ENCODE measurements at regions not wholly inside any gene's neighbourhood (a gene's known extent, or its start where the extent isn't known, plus 50 kb on each side); places are given as distances from the start of the nearest gene placed in this dataset.

DNA sequence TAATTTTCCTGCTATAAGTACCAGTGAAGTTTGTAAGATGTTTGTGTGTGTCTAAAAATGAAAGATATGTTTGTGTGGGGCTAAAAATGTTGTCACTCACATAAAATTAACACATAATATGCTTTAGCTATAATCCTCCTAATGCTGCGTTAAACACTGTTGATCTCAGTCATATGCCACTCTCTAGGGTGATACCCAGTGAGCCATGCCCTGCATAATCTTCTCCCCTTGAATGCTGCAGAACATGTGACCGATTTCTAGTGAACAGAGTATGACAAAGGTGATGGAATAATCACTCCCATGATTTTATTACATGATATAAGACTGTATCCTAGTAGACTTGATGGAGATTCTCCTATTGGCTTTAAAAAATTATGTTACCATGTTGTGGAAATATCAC is 119.1 kb upstream of the EPHA5 start:
- ATAC-seq (replicated peaks in 1 of 4): no peak
- H3K36me3 Mint-ChIP-seq: no peaks in the 10 kb centered on the region
- Histone ChIP-seq H3K4me1 (ENCODE audit: control insufficient read depth in 1 of 2, extremely low read depth in 1 of 2, insufficient read depth in 2 of 2, low read length in 2 of 2) (no peaks in the 10 kb centered on the region), H3K4me3 (ENCODE audit: control insufficient read depth in 1 of 2, extremely low read depth in 1 of 2, low read length in 1 of 2) (no peak overlapping the region), H3K27ac (ENCODE audit: low read length) (no peak overlapping the region), H3K9me3 (no peaks in the 10 kb centered on the region), H3K27me3 (replicated peaks in 1 of 2; ENCODE audit: control insufficient read depth in 2 of 2, extremely low read depth in 1 of 2, insufficient read depth in 2 of 2, low read length in 1 of 2) (no peaks in the 10 kb centered on the region), H3K36me3 (ENCODE audit: control insufficient read depth in 2 of 2, extremely low read depth in 1 of 2, insufficient read depth in 1 of 2, low read length in 1 of 2) (no peaks in the 10 kb centered on the region)
- peaks cover 5 to 9% (median 6%) of the 10 kb centered on the region in 3 donors for H3K9me3 Mint-ChIP-seq
- ChIA-PET POLR2A (no interaction called here), CTCF (no interaction called here)
- no CpG with 5 or more reads among the region's 2 CpGs for WGBS (ENCODE audit: insufficient coverage)
- no peak overlapping the region for H3K4me3 Mint-ChIP-seq
- DNase-seq: no peak
- no peak overlapping the region for H3K27ac Mint-ChIP-seq
- H3K27me3 Mint-ChIP-seq: no peaks in the 10 kb centered on the region
- no peaks in the 10 kb centered on the region for H3K4me1 Mint-ChIP-seq

DNA sequence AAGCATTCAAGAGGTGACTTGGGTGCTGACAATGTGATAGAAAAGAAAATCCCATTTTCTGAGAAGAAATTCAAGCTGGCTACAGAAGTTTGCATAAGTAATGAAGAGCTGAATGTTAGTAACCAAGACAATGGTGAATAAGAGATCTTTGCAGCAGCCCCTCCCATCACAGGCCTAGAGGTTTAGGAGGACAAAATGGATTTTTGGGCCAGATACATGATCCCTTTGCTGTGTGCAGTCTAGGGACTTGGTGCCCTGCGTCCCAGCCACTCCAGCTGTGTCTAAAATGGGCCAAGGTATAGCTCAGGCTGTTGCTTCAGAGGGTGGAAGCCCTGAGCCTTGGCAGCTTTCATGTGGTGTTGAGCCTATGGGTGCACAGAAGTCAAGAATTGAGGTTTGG is 107.0 kb upstream of the EPHA5 start:
- H3K4me3 Mint-ChIP-seq: no peak overlapping the region
- POLR2A ChIA-PET: no interaction called here
- no peak overlapping the region for H3K27ac Mint-ChIP-seq
- H3K27me3 Mint-ChIP-seq: no peaks in the 10 kb centered on the region
- Histone ChIP-seq H3K4me1 (ENCODE audit: control insufficient read depth in 1 of 2, extremely low read depth in 1 of 2, insufficient read depth in 2 of 2, low read length in 2 of 2) (no peaks in the 10 kb centered on the region), H3K36me3 (ENCODE audit: control insufficient read depth in 2 of 2, extremely low read depth in 1 of 2, insufficient read depth in 1 of 2, low read length in 1 of 2) (no peaks in the 10 kb centered on the region), H3K9me3 (no peaks in the 10 kb centered on the region), H3K4me3 (ENCODE audit: control insufficient read depth in 1 of 2, extremely low read depth in 1 of 2, low read length in 1 of 2) (no peak overlapping the region), H3K27me3 (replicated peaks in 1 of 2; ENCODE audit: control insufficient read depth in 2 of 2, extremely low read depth in 1 of 2, insufficient read depth in 2 of 2, low read length in 1 of 2) (no peaks in the 10 kb centered on the region), H3K27ac (ENCODE audit: low read length) (no peak overlapping the region)
- CTCF ChIA-PET: interaction anchor here in 1 of 2 donors (0.6 kb wide), 1 partner anchor 31 kb away, joined by 4 read pairs; no protein-coding TSS in a partner anchor
- WGBS (ENCODE audit: insufficient coverage): 50% methylated on average over 1 of the region's 1 CpG
- H3K9me3 Mint-ChIP-seq: peaks cover 6 to 27% (median 27%) of the 10 kb centered on the region in 3 donors
- no peaks in the 10 kb centered on the region for H3K36me3 Mint-ChIP-seq
- DNase-seq (no peak), ATAC-seq (replicated peaks in 1 of 4) (no peak)
- no peaks in the 10 kb centered on the region for H3K4me1 Mint-ChIP-seq

DNA sequence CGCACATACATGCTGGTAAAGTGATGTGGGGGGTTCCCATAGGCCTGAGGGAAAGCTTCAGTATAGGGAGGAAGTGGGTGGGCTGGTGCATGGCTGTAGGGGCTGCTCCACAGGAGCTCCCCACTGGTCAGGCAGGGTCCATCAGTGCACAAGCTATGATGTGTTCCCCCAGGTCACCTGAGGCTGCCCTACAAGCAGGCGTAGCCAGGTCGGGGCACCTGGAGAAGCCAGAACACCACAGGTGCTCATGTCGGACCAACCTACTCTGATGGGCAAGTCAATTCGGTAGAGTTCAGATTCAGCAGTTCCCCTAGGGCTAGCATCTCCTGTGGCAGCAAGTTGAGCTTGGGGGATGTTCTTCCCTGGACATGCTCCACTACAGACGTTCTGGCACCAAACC is 103.3 kb upstream of the EPHA5 start:
- Histone ChIP-seq H3K4me3 (ENCODE audit: control insufficient read depth in 1 of 2, extremely low read depth in 1 of 2, low read length in 1 of 2) (no peak overlapping the region), H3K9me3 (no peaks in the 10 kb centered on the region), H3K27ac (ENCODE audit: low read length) (no peak overlapping the region), H3K27me3 (replicated peaks in 1 of 2; ENCODE audit: control insufficient read depth in 2 of 2, extremely low read depth in 1 of 2, insufficient read depth in 2 of 2, low read length in 1 of 2) (no peaks in the 10 kb centered on the region), H3K36me3 (ENCODE audit: control insufficient read depth in 2 of 2, extremely low read depth in 1 of 2, insufficient read depth in 1 of 2, low read length in 1 of 2) (no peaks in the 10 kb centered on the region), H3K4me1 (ENCODE audit: control insufficient read depth in 1 of 2, extremely low read depth in 1 of 2, insufficient read depth in 2 of 2, low read length in 2 of 2) (no peaks in the 10 kb centered on the region)
- WGBS (ENCODE audit: insufficient coverage): 88% methylated on average over 6 of the region's 6 CpGs
- Mint-ChIP-seq H3K36me3 (no peaks in the 10 kb centered on the region), H3K4me1 (no peaks in the 10 kb centered on the region), H3K27me3 (no peaks in the 10 kb centered on the region), H3K27ac (no peak overlapping the region), H3K4me3 (no peak overlapping the region), H3K9me3 (peaks cover 11 to 39% (median 39%) of the 10 kb centered on the region in 3 donors)
- CTCF ChIA-PET: no interaction called here
- ATAC-seq (replicated peaks in 1 of 4) (no peak), DNase-seq (no peak)
- POLR2A ChIA-PET: no interaction called here

DNA sequence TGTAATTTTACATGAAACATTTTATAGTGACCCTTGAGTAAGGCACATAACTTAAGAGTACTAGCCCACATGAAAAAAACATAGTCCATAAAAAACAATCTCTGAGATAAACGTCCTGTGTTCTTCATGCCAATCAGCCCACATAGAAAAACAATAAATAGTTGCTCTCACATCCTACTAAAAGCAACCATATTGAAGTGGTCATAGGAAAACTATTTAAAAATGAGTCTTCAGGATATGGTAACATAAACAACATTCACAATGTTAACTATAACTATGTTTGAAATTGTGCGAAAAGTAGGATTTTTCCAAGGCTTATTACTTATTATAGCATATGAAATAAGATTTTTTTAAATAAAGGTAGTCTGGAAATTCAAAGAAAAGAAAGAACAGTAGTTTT is 77.1 kb upstream of the EPHA5 start:
- ChIA-PET POLR2A (no interaction called here), CTCF (no interaction called here)
- no peaks in the 10 kb centered on the region for H3K27me3 Mint-ChIP-seq
- no peak overlapping the region for H3K4me3 ChIP-seq (ENCODE audit: control insufficient read depth in 1 of 2, extremely low read depth in 1 of 2, low read length in 1 of 2)
- no peak overlapping the region for H3K27ac Mint-ChIP-seq
- no peaks in the 10 kb centered on the region for H3K9me3 ChIP-seq
- H3K4me1 Mint-ChIP-seq: no peaks in the 10 kb centered on the region
- no peaks in the 10 kb centered on the region for H3K36me3 Mint-ChIP-seq
- no peak for ATAC-seq (replicated peaks in 1 of 4)
- no peaks in the 10 kb centered on the region for H3K27me3 ChIP-seq (replicated peaks in 1 of 2; ENCODE audit: control insufficient read depth in 2 of 2, extremely low read depth in 1 of 2, insufficient read depth in 2 of 2, low read length in 1 of 2)
- no peaks in the 10 kb centered on the region for H3K4me1 ChIP-seq (ENCODE audit: control insufficient read depth in 1 of 2, extremely low read depth in 1 of 2, insufficient read depth in 2 of 2, low read length in 2 of 2)
- H3K9me3 Mint-ChIP-seq: no peaks in the 10 kb centered on the region
- H3K36me3 ChIP-seq (ENCODE audit: control insufficient read depth in 2 of 2, extremely low read depth in 1 of 2, insufficient read depth in 1 of 2, low read length in 1 of 2): no peaks in the 10 kb centered on the region
- no peak overlapping the region for H3K27ac ChIP-seq (ENCODE audit: low read length)
- no peak overlapping the region for H3K4me3 Mint-ChIP-seq
- no CpG with 5 or more reads among the region's 2 CpGs for WGBS (ENCODE audit: insufficient coverage)
- DNase-seq: no peak

DNA sequence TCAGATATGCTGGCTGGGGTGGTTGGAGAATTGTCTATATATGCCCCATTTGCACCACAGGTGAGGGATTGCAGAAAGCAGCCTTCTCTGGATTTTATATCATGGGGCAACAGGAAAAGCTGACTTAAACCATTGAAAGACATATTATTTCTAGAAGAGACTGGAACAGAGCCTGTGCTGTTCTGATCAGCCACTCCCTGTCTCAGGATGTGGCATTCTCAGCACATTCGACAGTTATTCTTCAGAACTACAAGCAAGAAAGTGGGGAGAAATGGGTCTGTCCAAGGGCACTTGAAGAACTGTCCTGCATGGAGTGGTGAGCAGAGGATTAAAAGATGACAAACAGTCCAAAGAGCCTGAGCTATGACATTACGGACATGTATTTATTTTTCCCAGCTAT is 67.8 kb upstream of the EPHA5 start:
- no CpG with 5 or more reads among the region's 2 CpGs for WGBS (ENCODE audit: insufficient coverage)
- POLR2A ChIA-PET: no interaction called here
- no peaks in the 10 kb centered on the region for H3K4me1 Mint-ChIP-seq
- no peak overlapping the region for H3K4me3 ChIP-seq (ENCODE audit: control insufficient read depth in 1 of 2, extremely low read depth in 1 of 2, low read length in 1 of 2)
- no peak overlapping the region for H3K4me3 Mint-ChIP-seq
- no peaks in the 10 kb centered on the region for H3K27me3 Mint-ChIP-seq
- H3K9me3 ChIP-seq: no peaks in the 10 kb centered on the region
- DNase-seq: no peak
- H3K27ac ChIP-seq (ENCODE audit: low read length): no peak overlapping the region
- H3K36me3 ChIP-seq (ENCODE audit: control insufficient read depth in 2 of 2, extremely low read depth in 1 of 2, insufficient read depth in 1 of 2, low read length in 1 of 2): no peaks in the 10 kb centered on the region
- no peak for ATAC-seq (replicated peaks in 1 of 4)
- CTCF ChIA-PET: no interaction called here
- H3K27ac Mint-ChIP-seq: no peak overlapping the region
- no peaks in the 10 kb centered on the region for H3K4me1 ChIP-seq (ENCODE audit: control insufficient read depth in 1 of 2, extremely low read depth in 1 of 2, insufficient read depth in 2 of 2, low read length in 2 of 2)
- H3K36me3 Mint-ChIP-seq: no peaks in the 10 kb centered on the region
- peaks cover 0 to 7% (median 2%) of the 10 kb centered on the region in 3 donors for H3K9me3 Mint-ChIP-seq
- H3K27me3 ChIP-seq (replicated peaks in 1 of 2; ENCODE audit: control insufficient read depth in 2 of 2, extremely low read depth in 1 of 2, insufficient read depth in 2 of 2, low read length in 1 of 2): no peaks in the 10 kb centered on the region

DNA sequence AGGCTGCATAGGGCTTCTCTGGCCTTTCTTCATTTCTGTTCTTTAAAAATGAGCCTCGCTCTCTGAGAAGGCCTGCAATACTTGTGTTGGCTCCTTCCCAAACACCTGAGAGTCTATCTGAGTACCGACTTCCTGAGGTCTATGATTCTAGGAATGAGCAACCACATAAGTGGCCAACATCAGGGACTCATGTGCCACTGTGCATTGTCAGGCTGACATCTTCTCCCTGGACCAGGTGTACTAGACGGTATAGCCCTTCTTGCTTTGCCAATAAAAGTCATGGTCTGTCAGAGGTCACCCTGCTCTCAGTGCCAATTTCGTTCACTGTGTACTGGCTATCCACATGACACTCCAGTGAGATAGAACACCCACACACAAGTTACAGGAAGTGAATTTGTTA is 67.4 kb upstream of the EPHA5 start:
- no peak for ATAC-seq (replicated peaks in 1 of 4)
- CTCF ChIA-PET: no interaction called here

DNA sequence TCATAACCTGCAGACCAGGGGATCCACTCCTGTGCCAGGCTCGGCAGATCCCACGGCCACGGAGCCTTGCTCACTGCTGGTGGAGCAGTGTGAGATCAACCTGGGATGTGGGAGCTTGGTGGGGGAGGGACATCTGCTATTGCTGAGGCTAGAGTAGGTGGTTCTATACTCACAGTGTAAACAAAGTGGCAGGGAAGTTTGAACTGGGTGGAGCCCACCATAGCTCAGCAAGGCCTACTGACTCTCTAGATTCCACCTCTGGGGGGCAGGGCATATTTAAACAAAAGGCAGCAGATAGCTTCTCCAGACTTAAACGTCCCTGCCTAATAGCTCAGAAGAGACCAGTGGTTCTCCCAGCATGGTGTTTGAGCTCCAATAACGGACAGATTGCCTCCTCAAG is 54.7 kb upstream of the EPHA5 start:
- Mint-ChIP-seq H3K27me3 (no peaks in the 10 kb centered on the region), H3K36me3 (no peaks in the 10 kb centered on the region), H3K9me3 (peaks cover 26 to 45% (median 36%) of the 10 kb centered on the region in 3 donors), H3K4me3 (no peak overlapping the region), H3K4me1 (no peaks in the 10 kb centered on the region), H3K27ac (no peak overlapping the region)
- ATAC-seq (replicated peaks in 1 of 4): no peak
- DNase-seq: no peak
- no peaks in the 10 kb centered on the region for H3K9me3 ChIP-seq
- H3K36me3 ChIP-seq (ENCODE audit: control insufficient read depth in 2 of 2, extremely low read depth in 1 of 2, insufficient read depth in 1 of 2, low read length in 1 of 2): no peaks in the 10 kb centered on the region
- H3K27me3 ChIP-seq (replicated peaks in 1 of 2; ENCODE audit: control insufficient read depth in 2 of 2, extremely low read depth in 1 of 2, insufficient read depth in 2 of 2, low read length in 1 of 2): no peaks in the 10 kb centered on the region
- CTCF ChIA-PET: no interaction called here
- H3K4me1 ChIP-seq (ENCODE audit: control insufficient read depth in 1 of 2, extremely low read depth in 1 of 2, insufficient read depth in 2 of 2, low read length in 2 of 2): no peaks in the 10 kb centered on the region
- H3K4me3 ChIP-seq (ENCODE audit: control insufficient read depth in 1 of 2, extremely low read depth in 1 of 2, low read length in 1 of 2): no peak overlapping the region
- WGBS (ENCODE audit: insufficient coverage): 62% methylated on average over 2 of the region's 5 CpGs
- no peak overlapping the region for H3K27ac ChIP-seq (ENCODE audit: low read length)
- POLR2A ChIA-PET: no interaction called here

More for the DNA sequence above, 67.4 kb upstream of the EPHA5 start:
- H3K9me3 ChIP-seq: no peaks in the 10 kb centered on the region
- WGBS (ENCODE audit: insufficient coverage): 41% methylated on average over 3 of the region's 4 CpGs
- no peaks in the 10 kb centered on the region for H3K36me3 Mint-ChIP-seq
- H3K4me1 Mint-ChIP-seq: no peaks in the 10 kb centered on the region
- H3K27ac ChIP-seq (ENCODE audit: low read length): no peak overlapping the region
- H3K9me3 Mint-ChIP-seq: peaks cover 0 to 10% (median 2%) of the 10 kb centered on the region in 3 donors
- no peak overlapping the region for H3K4me3 Mint-ChIP-seq
- no peaks in the 10 kb centered on the region for H3K27me3 ChIP-seq (replicated peaks in 1 of 2; ENCODE audit: control insufficient read depth in 2 of 2, extremely low read depth in 1 of 2, insufficient read depth in 2 of 2, low read length in 1 of 2)
- no peak overlapping the region for H3K27ac Mint-ChIP-seq
- H3K36me3 ChIP-seq (ENCODE audit: control insufficient read depth in 2 of 2, extremely low read depth in 1 of 2, insufficient read depth in 1 of 2, low read length in 1 of 2): no peaks in the 10 kb centered on the region
- POLR2A ChIA-PET: no interaction called here
- no peak overlapping the region for H3K4me3 ChIP-seq (ENCODE audit: control insufficient read depth in 1 of 2, extremely low read depth in 1 of 2, low read length in 1 of 2)
- DNase-seq: no peak
- no peaks in the 10 kb centered on the region for H3K27me3 Mint-ChIP-seq
- H3K4me1 ChIP-seq (ENCODE audit: control insufficient read depth in 1 of 2, extremely low read depth in 1 of 2, insufficient read depth in 2 of 2, low read length in 2 of 2): no peaks in the 10 kb centered on the region
